ENCODE measurements at regions not wholly inside any gene's neighbourhood (a gene's known extent, or its start where the extent isn't known, plus 50 kb on each side); places are given as distances from the start of the nearest gene placed in this dataset.

DNA sequence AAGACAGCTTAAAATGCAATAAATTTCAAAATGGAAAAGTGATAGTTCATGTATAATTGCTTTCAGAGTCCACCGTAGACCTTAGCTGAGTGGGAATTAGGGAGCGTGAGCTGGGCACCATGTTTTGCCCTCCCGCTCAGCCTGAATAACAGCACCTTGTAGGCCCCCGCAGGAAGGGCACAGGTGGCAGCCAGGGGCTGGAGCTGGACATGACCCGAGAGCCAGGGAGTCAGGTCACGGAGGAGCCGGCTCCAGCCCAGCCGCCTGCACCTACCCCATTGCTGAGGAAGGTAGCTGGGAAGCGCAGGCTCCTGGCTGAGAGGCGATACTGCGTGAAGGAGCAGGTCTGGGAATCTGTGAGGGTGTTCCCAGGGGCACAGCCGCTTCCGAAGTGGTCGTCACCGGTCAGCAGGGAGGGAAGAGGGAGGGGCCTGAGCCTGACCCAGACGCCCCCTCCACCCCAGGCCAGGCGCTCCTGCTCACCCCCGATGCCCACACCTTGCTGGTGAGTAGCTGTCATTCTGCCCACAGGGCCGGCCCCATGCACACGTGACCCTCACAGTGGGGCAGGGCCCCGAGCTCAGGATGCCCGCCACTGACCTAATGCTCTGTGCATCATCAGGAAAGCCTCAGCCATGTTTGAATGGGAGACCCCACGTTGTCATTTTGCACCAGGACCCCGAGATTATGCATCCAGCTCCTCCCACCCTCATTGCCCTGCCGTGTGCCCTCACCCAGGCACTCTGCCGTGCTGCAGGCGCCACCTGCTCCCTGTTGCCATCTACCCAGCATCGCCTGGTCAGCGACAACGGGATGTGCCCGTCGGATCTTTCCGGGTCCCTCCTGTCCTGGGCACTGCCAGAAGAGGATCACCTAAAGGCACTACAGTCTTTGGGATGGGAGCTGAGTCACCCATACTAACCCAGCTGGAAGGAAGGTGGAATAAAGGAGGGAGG is 129.2 kb upstream of the TCERG1L start:
- Histone ChIP-seq H3K4me3 (replicated peaks; ENCODE audit: low read depth, low read length) (no peak overlapping the region), H3K36me3 (ENCODE audit: control insufficient read depth, insufficient read depth, low read length) (no peaks in the 10 kb centered on the region), H3K27me3 (replicated peaks; ENCODE audit: control insufficient read depth, insufficient read depth, low read length) (no peaks in the 10 kb centered on the region)
- no peak for DNase-seq (ENCODE audit: extremely low read depth, insufficient read length)
- no peak for TF ChIP-seq CTCF (IDR thresholded peaks at IDR 0.05; ENCODE audit: insufficient read depth, low read length, poor library complexity, severe bottlenecking)

GRCh38 chr10:131442271-131442670 is 130.8 kb upstream of the TCERG1L start:
- TF ChIP-seq CTCF (IDR thresholded peaks at IDR 0.05; ENCODE audit: insufficient read depth, low read length, poor library complexity, severe bottlenecking), result no peak
- H3K4me3 ChIP-seq (replicated peaks; ENCODE audit: low read depth, low read length), result no peak overlapping the region
- no peak for DNase-seq (ENCODE audit: extremely low read depth, insufficient read length)
- H3K36me3 ChIP-seq (ENCODE audit: control insufficient read depth, insufficient read depth, low read length), result no peaks in the 10 kb centered on the region
- no peaks in the 10 kb centered on the region for H3K27me3 ChIP-seq (replicated peaks; ENCODE audit: control insufficient read depth, insufficient read depth, low read length)

DNA sequence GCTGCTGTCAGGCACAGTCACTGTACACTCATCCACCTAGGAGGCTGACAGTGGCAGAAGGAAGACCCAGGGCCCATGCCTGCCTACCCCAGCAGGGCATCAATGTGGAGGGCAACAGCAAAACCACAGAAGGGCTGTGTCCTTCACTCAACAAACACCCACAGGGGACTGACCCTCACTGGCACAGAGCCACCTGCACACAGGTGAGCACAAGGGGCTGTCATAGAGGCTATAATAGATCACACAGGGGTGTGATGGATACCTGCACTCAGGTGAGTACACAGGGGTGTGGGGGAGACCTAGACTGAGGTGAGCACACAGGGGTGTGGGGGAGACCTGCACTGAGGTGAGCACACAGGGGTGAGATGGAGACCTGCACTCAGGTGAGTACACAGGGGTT is 132.8 kb upstream of the TCERG1L start:
- Histone ChIP-seq H3K36me3 (ENCODE audit: control insufficient read depth, insufficient read depth, low read length) (no peaks in the 10 kb centered on the region), H3K27me3 (replicated peaks; ENCODE audit: control insufficient read depth, insufficient read depth, low read length) (no peaks in the 10 kb centered on the region), H3K4me3 (replicated peaks; ENCODE audit: low read depth, low read length) (no peak overlapping the region)
- no peak for TF ChIP-seq CTCF (IDR thresholded peaks at IDR 0.05; ENCODE audit: insufficient read depth, low read length, poor library complexity, severe bottlenecking)
- no peak for DNase-seq (ENCODE audit: extremely low read depth, insufficient read length)

GRCh38 chr10:131444862-131445461 is 133.4 kb upstream of the TCERG1L start:
- no peaks in the 10 kb centered on the region for H3K27me3 ChIP-seq (replicated peaks; ENCODE audit: control insufficient read depth, insufficient read depth, low read length)
- H3K4me3 ChIP-seq (replicated peaks; ENCODE audit: low read depth, low read length), result no peak overlapping the region
- H3K36me3 ChIP-seq (ENCODE audit: control insufficient read depth, insufficient read depth, low read length), result no peaks in the 10 kb centered on the region
- TF ChIP-seq CTCF (IDR thresholded peaks at IDR 0.05; ENCODE audit: insufficient read depth, low read length, poor library complexity, severe bottlenecking), result no peak
- no peak for DNase-seq (ENCODE audit: extremely low read depth, insufficient read length)

- Histone ChIP-seq H3K27me3 (replicated peaks; ENCODE audit: control insufficient read depth, insufficient read depth, low read length) (no peaks in the 10 kb centered on the region), H3K4me3 (replicated peaks; ENCODE audit: low read depth, low read length) (no peak overlapping the region), H3K36me3 (ENCODE audit: control insufficient read depth, insufficient read depth, low read length) (no peaks in the 10 kb centered on the region)
- DNase-seq (ENCODE audit: extremely low read depth, insufficient read length), result no peak
- TF ChIP-seq CTCF (IDR thresholded peaks at IDR 0.05; ENCODE audit: insufficient read depth, low read length, poor library complexity, severe bottlenecking), result no peak
Measured at GRCh38 chr10:131445623-131446022, 134.1 kb upstream of the TCERG1L start.

Measured in GM06990 (cell line).